Activated CD4-positive, CD25-positive, alpha-beta regulatory T cell treated with anti-CD3 and anti-CD28 coated beads, Interleukin-2, amount 50 U/mL, for 72 hours (primary cell): ENCODE measurements at regions not wholly inside any gene's neighbourhood (a gene's known extent, or its start where the extent isn't known, plus 50 kb on each side); places are given as distances from the start of the nearest gene placed in this dataset.

ENCODE experiments used
- DNase-seq: peaks from one replicate; pipeline ENCODE4 v3.0.0; 2021

DNA sequence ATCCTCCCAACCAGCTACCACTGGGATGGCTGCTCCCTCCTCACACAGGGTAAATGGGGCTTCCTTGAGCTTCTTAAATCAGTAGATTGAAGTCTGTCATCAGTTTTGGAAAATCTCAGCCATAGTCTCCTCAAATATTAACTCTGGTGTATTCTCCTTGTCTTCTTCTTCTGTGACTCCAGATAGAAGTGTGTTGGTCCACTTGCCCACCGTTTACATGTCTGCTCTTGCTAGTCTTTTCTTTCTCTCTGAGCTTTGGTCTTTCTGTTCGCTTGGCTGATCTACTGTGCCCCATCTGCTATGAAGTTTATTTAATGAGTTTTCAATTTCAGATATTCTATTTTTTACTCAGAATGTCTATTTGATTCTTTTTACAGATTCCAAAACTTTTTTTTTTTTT lies 281.7 kb upstream of the HDAC4 start:
- no peak for DNase-seq

DNA sequence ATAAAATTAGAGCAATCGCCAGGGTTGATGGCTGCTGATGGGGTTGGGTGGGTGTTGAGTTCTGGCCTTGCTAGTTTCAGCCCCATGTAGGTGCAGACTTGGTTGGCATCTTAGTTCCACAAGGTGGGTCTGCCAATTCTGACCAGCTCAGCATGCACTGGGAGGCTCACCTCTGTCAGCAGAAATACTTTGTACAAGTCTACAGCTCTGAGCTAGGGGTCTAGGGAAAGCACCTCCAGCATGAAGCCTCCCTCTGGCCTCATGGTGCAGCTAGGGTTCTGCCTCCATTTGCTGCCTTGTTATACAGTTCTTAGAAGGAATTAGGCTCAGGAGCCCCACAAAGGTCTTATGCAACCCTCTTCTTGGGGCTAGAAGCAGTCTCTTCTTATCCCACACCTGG lies 278.9 kb upstream of the HDAC4 start:
- DNase-seq, result no peak

DNA sequence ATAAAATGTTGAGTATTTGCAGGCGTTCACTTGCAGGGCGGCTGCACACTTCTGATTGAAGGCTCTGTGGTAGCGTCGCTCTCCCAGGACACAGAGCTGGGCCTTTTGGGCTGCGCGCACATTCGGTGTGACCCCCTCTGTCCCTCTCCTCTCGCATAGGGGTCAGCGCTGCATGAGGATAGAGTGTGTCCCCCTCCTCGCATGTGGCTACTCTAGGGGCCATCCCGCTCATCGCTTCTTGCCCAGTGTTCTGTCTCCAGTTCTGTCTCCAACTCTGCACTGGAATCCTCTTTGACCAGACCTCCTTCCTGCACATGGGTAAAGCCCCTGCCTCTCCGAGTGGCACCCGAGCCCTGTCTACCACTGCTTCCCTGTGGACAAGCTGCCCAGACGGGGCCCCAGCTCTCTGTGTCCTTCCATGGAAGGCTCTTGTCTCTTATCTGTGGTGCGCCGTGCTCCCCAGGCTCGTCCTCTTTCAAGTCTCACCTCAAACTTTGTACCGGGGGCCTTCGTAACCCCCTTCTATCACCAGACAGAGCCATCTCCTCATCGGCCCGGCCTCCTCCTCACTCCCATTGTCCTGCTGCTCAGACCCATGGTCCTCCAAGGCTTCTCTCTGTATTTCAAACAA lies 278.0 kb upstream of the HDAC4 start:
- DNase-seq, result no peak

DNA sequence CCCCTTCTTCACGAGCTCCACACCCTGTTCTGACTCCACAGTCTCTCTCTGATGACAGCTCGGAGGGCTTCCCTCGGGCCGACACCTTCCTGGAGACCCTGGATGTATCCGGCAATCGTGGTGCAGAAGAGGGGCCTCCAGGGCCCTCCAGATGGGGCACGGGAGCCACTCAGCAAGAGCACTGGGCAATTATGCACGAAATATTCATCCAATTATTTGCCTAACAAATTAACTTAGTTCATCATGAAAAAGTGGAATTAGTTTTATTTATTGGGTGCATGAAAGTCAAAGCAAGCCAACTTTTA lies 277.3 kb upstream of the HDAC4 start:
- no peak for DNase-seq

DNA sequence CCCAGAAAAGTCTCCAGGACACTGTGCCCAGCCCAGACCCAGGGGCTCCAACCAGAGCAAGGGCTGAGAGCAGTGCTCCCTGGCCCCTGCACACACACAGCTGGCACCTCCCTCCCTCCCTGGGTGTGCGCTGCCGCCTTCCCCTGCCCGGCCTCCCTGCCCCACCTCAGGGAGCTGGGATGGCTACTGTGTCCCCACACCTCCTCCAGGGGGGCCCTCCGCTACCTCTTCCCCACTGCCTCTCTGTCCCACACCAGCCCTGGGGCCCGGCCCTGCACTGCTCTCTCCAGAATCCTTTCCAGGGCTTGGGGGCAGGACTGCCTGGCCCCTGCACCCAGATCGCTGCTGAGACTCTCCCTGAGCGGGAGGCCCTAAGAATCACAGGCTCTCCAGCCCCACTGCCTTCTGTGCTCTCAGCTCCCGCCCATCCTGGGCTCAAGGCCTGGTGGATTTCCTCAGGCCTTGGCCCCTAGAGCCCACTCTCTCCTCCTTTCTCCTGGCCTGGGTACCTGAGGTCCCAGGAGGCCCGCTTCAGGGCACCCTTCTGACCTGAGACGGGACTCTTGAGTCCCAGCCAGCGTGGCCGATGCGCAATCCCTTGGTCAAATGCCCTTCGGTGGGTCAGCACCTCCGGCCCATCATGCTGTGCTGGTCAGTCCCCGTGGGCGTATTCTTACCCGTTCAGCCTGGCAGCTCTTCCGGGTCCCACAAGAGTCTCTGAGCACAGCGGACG lies 276.8 kb upstream of the HDAC4 start:
- no peak for DNase-seq

DNA sequence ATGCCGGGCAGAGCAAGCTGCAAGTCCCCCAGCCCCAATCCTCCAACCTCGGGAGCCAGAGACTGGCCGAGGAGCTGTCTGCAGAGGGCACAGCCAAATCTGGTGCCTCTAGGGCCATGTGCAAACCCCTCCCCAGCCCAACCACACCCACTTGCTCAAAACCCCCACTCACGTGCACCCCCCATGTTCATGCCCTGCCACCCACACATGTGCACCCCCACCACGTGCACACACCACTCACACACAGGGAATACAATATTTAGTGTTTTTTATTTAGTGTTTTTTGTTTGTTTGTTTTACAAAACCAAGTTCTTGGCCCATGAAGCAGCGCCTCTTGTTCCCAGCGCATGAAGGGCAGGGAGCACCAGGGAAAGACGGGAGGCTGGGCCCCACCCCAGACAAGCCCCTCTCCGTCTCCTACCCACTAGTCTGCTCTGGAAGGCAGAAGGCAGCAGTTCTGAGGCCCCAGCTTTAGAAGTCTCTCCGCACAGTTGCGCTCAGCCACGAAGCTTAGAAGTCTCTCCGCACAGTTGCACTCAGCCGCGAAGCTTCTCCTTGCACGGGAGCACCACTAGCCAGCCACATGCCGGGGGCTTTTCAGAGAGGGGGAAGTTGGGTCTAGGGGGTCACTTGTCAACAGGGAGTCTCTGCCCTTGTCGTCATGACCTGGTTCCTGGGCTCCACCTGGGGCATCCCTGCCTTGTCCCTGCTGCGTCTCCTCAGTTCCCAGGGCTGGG lies 276.1 kb upstream of the HDAC4 start:
- no peak for DNase-seq

DNA sequence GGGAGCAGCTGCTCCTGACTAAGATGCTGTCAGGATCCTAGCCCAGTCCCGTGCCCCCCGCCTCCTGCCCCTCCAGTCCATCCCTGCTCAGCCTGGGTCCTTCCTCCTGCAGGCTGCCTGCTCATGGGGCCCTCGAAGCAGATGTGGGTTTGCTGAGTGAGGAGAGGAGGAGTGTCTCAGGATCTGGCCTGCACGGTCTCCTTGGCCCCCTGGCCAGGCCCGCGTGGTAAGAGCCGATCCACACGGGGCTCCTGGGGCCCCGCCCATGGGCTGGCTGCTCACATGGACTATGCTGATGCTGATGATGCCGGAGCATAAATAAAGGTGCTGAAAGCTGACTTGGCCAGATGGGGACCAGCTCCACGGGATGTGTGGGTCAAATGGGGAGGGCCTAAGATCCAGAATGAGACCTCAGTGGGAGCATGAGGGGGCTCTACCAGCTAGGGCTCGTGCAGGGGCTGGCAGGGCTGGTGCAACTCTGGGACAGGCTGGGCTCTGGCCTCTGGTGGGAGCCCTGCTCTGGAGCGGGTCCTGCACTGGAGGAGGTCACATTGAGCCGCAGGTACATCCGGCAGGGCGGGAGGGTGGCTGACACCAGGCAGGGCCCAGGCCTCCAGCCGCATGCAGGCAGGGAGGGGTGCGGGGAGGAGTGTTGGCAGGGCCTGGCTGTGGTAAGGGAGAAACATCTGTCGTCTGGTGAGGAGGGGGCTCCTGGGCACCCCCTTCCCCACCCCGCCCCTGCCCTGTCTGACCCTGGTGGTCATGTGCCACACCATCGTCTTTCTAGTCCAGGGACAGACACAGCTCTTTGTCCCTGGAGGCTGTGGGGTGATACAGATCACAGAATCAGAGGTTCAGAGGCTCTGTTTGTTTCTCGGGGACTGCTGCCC lies 275.3 kb upstream of the HDAC4 start:
- no peak for DNase-seq

DNA sequence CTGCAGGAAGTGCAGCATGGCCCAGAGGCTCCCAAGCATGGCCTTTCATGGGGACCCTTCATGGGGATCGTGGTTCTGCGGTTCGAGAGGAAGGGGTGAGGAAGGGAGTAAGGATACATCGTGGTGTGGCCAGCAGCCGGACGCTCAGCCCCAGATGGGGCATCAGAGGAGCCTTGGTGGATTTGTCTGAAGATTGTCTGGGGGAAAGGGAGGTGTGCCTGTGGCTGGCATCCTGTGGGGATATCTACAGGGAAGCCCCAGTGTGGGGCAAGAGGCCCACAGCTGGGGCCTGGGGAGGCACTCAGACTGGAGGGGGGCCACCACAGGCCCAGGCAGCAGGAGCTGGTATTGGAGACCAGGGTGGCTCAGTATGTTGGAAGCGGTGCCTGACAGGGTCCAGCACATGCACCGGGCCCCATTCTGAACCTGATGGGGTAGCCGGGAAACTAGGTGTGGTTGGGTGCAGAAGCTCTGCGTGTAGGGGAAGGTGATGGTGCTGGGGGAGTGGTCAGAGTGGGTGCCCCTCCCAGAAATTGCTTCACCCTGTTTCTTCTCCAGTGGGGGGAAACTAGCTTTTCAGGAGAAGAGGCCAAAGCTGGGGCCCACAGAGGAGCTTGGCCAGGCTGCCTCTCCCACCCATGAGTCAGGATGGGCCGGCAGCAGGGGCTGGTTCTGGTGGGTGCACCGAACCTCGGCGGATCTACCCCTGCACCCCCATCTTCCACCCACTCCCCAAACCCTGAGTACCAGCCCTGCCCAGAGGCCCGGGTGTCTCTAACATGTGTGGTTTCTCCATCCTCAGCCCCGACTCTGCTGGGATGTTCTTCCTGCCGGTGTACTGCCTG lies 274.4 kb upstream of the HDAC4 start:
- no peak for DNase-seq

DNA sequence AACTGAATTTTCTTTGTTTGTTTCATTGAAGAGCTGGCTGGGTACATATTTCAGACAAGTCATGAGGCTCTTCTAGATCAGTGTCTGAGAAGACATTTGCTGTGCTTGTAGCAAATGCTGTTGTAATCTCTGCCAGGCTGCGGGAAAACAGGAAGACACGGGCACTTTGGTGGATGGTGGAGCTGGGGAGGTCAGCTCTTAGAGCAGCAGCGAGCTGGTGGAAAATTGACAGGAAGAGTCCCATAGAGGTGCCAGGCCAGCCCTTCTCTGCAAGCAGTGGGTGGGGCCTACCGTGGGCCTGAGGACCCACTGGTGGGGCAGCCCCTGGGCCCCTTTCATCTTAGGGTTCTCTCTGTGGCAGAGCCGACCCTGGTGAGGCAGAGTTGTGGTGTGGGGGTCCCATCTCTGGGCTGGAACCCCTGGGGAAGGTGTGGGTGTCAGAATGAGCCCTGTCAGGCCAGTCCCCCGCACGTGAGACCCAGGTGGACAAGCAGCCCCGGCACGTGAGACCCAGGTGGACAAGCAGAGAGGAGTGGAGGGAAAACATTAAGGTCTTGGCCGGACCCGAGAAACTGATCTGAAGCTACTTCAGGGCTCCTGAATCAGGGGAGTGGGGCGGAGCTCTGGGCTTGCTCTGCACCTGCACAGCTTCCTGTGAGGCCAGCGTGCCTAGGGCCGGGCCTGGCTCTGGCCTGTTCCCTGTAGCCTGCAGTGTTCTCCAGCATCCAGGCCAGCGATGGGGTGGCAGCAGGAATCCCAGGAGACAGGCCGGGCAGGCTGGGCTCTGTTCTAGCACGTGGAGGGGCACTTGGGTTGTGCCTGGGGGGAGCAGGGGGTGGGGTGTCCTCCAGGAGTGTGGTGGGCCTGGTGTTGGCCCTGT lies 273.5 kb upstream of the HDAC4 start:
- DNase-seq, result no peak

DNA sequence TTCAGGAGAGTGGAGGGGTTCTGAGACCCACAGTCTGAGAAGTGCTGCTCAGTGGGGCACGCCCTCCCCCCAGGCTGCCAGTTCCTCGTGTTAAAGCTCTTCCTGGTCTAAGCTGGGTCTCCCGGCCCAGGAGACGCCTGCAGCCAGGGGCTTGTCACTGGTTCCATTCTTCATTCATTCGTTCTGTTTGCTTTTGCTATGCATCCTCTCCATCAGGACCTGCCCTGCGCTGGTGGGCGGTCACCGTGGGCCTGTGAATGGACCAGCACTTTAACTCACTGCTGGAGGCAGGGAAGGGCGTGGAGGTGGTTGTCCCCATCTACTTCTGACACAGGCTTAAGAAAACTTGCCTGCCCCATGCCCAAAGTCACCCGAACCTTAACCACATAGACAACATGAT lies 272.8 kb upstream of the HDAC4 start:
- DNase-seq, result no peak

DNA sequence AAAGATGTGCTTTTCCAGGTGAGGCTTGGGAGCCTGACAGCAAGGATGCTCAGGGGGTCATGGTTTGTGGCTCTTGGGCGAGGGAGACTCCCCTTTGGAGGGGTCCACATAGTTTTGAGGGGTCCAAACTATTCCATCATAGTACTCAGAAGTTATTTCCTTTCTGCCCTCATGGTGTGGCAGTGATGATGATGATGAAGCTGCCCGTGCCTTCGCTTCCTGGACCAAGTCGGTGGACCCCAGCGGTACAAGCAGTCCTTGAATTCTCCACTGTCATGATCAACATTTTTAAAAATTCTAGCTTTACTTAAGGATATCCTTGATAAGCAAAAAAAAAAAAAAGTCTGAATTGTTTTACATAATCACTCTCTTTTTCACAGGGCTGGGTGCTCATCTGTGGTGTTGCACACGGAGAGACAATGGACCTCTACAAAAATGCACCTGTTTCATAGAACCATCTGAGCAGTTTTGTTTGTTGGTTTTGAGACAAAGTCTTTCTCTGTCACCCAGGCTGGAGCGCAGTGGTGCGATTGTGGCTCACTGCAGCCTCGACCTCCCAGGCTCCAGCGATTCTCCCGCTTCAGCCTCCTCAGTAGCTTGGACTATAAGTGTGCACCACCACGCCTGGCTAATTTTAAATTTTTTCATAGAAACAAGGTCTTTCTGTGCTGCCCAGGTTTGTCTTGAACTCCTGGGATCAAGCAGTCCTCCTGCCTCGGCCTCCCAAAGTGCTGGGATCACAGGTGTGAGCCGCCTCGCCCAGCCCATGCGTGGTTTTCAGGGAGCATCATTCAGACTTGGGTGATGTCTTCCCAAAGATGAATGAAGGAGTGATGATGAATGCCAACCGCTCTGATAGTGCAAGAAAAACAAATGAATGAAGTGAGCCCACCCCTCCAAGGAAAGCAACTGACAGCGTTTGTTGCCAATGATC lies 271.4 kb upstream of the HDAC4 start:
- no peak for DNase-seq

DNA sequence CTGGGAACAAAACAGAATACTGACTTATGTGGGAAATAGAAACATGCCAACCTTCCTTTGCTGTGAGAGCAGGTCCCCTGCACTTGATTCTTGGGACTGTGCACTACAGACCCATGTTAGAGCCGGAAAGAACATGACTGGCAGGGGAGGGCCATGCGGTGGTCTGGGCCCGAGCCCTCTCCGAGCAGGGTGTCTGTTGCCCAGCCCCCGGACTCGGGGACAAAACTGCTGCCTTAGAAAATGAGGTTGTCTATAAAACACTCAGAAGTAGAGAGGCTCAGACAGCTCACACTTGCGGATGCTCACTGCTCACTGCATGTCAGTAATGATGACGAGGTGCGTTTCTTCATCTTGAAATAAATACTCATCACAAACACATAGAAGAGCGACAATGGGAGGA lies 270.7 kb upstream of the HDAC4 start:
- no peak for DNase-seq

DNA sequence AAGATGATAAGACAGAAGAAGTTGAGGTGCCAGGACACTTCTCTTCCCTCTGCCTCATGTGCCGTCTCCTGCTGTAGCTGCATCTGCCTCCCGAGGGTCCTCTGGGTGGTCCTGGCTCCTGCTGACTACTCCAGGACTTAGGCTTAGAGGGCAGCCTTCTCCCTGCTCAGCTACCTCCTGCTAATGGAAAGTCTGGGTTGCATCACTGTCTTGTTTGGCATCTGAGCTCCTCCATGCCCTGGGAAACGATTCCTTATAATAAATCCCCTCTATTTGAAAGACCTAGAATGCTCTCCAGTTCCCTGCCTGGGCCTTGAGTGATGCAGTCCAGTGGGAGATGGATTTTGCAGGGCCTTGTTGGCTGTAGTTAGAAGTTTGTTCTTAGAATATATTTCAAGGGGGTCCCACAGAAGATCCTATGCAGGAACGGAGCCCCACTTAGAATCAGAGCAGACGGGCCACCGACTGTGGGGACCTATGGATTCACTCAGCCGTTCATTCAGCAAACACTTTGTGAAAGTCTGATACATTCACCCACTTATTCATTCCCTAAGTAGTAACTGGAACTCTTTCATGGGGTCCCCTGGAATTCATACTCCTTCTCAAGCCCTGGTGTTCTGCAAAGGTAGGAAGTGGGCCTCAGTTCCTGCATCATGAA lies 269.8 kb upstream of the HDAC4 start:
- DNase-seq, result no peak

DNA sequence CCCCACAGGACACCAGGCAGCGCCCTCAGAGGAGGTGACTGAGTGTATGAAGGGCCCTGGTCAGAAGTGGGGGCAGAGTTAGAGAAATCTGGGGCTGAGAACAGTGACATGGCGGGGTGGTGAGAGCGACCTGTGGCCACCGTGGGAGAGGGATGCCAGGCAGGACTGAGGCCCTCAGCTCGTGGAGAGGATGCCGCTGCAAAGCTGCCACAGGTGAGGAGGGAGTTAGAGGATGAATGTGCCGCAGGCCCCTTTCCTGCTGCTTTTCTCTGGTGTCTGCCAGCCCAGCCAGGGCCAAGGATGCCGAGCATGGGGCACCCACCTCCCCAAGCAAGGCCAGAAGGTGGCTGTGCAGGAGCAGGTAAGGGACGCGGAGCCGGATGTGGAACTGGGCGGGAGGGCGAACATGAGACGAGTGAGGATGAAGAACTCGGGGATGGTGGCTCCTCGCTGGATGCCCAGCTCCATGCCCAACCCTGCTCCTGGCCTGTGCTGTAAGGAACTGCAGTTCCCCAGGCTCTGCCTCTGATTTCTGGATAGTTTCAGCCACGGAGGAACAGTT lies 269.2 kb upstream of the HDAC4 start:
- no peak for DNase-seq

DNA sequence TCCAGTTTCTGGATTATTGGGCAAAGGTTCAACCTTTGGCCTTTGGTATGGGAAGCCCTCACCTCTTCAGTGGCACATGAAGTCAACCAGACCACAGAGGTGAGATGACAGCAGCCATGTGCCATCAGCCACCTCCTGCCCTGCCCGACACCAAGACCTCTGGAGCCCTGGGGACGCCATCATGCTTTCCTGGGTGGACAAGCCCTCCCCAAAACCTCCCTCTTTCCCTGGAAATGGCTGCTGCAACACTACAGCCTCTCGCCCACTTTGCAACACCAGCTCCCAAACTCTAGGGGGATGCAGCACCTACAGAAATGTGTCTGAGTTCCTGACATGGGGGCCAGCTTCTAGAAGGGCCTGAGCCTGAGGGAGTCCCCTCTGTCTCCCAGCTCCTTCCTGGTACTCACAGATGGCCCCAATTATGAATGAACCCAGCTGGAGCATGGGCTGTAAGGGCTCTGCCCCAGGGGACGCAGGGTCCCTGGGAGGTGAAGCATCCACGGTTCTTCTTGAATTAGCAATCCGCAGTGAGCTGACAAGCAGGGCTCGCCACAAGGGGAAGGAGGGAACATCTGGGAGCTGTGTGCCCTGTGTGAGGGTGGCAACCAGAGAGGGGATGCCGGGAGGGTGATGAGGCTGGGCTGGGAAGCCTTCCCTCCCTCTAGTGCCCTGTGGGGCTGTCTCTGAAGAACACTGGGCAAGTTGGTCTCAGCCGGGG lies 268.5 kb upstream of the HDAC4 start:
- DNase-seq, result no peak

DNA sequence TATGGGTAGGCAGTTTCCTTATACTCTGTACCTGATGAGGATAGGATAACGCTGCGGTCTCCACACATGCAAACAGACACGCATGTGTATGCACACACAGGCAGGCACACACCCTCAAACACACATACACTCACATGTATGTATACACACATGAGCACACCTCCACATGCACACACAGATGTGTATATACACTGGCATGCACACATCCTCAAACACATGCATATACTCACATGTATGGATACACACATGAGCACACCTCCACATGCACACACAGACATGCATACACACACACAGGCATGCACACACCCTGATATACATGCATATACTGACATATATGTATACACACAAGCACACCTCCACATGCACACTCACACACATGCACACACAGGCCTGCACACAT lies 267.8 kb upstream of the HDAC4 start:
- DNase-seq, result no peak

DNA sequence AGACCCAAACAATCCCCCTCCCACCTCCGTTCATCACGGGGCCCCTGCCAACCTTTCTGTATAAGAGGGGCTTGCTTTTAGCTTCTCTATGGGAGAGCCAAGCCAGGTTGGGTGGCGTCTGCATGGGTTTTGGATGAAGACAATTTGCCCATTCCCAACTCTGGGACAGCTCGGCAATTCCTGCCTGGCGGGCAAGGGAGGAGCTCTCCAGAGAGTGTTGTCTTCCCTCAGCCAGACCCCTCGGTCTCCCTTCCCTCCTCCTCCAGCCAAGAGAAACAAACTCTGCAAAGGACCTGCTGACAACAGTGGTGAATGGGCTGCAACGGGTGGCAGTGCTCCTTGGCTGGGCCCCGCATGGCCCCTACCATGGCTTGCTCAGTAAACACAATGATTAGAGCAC lies 267.2 kb upstream of the HDAC4 start:
- DNase-seq, result no peak

DNA sequence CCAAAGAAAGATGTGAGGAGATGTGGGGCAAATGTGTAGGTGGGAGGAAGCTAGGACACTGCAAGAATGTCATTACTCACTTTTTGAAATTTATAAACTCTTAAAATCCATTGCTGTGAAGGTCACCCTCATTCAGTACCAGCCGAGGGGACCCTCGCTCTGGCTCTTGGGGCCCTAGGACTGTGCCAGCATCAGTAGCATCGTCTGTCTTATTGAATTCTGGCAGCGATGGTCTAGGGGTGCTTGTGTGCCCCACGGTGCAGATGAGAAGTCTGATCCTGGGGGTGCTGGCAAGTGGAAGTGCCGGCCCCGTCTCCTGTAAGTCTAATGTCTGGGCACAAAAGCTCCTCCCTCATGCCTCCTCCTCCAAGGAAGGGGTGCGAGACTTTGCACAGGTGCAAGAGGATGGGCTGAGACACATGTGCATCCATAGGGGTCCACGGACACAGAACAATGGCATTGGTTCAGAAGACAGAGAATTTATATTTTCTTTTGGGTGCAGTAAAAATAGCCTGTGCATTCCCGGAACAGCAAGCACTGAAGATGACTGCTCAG lies 266.7 kb upstream of the HDAC4 start:
- DNase-seq, result no peak
